Skeletal muscle tissue (tissue), 3 donors: ENCODE measurements at regions not wholly inside any gene's neighbourhood (a gene's known extent, or its start where the extent isn't known, plus 50 kb on each side); places are given as distances from the start of the nearest gene placed in this dataset.
"Not testable (repeated sequence)": the region's sequence is repeated elsewhere in the genome, so short reads cannot be mapped to it uniquely, and the experiment has no call there.

Source experiments
- H3K27ac ChIP-seq: one replicate; pipeline ENCODE4 v1.7.0; 2013; ENCODE audit warnings: mild to moderate bottlenecking, low read depth, low read length, inconsistent platforms
- H3K27me3 ChIP-seq, 3 donors: one replicate each; pipeline ENCODE4 v1.7.0; 2013; ENCODE audit warnings: low read length in 3 of 3; ENCODE audit not compliant: control insufficient read depth in 3 of 3, insufficient read depth in 3 of 3
- H3K36me3 ChIP-seq, 3 donors: one replicate each; pipeline ENCODE4 v1.7.0; 2013; ENCODE audit warnings: low read length in 3 of 3; ENCODE audit not compliant: control insufficient read depth in 3 of 3, insufficient read depth in 3 of 3
- H3K4me1 ChIP-seq, 3 donors: one replicate each; pipeline ENCODE4 v1.7.0; 2013; ENCODE audit warnings: low read length in 3 of 3, mild to moderate bottlenecking in 3 of 3; ENCODE audit not compliant: control insufficient read depth in 3 of 3, insufficient read depth in 3 of 3
- H3K4me3 ChIP-seq, 3 donors: one replicate each; pipeline ENCODE4 v1.7.0; 2013; ENCODE audit warnings: low read length in 3 of 3
- H3K9ac ChIP-seq, 3 donors: one replicate each; pipeline ENCODE4 v1.7.0; 2013; ENCODE audit warnings: low read length in 3 of 3, mild to moderate bottlenecking in 3 of 3, moderate library complexity in 2 of 3, low read depth in 1 of 3
- H3K9me3 ChIP-seq, 3 donors: one replicate each; pipeline ENCODE4 v1.7.0; 2013; ENCODE audit warnings: low read length in 3 of 3; ENCODE audit not compliant: control insufficient read depth in 3 of 3
- donor health status: Osteomylitis.

- H3K4me3 ChIP-seq = no peak overlapping the region
- no peaks in the 10 kb centered on the region for H3K36me3 ChIP-seq
- no peaks in the 10 kb centered on the region for H3K27me3 ChIP-seq
- H3K9ac ChIP-seq = no peak overlapping the region
- no peaks in the 10 kb centered on the region for H3K9me3 ChIP-seq
- no peaks in the 10 kb centered on the region for H3K4me1 ChIP-seq
- no peak overlapping the region for H3K27ac ChIP-seq
Observed at GRCh38 chr3:76267851-76268380, 482.6 kb upstream of the ZNF717 start.

- Histone ChIP-seq H3K27me3 (no peaks in the 10 kb centered on the region), H3K9me3 (peaks cover 0 to 2% (median 0%) of the 10 kb centered on the region in 3 donors), H3K36me3 (no peaks in the 10 kb centered on the region), H3K4me3 (no peak overlapping the region), H3K4me1 (no peaks in the 10 kb centered on the region), H3K9ac (no peak overlapping the region), H3K27ac (no peak overlapping the region)
Observed at GRCh38 chr3:76293856-76294255, 508.5 kb upstream of the ZNF717 start.

DNA sequence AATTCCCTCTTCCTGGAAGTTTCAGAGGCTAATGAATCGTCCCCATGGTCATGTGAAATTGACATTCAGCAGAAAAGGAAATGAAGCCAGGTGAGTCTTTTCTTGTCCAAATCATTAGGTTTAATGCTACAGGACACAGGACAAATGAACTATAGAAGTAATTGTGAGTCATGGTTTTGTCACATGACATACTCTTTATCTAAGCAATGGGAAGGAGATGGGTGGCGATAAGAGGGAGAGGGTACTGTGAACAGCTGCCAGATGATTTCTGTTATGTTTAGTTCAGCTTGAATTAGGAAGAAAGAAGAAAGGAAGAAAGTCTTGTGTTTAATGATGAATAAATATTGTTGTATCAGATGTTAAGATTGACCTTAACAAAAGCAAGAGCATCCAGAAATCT, 515.4 kb upstream of the ZNF717 start:
- H3K27ac ChIP-seq = no peak overlapping the region
- H3K27me3 ChIP-seq = no peaks in the 10 kb centered on the region
- H3K36me3 ChIP-seq = no peaks in the 10 kb centered on the region
- no peak overlapping the region for H3K9ac ChIP-seq
- H3K9me3 ChIP-seq = no peaks in the 10 kb centered on the region
- no peak overlapping the region for H3K4me3 ChIP-seq
- no peaks in the 10 kb centered on the region for H3K4me1 ChIP-seq

DNA sequence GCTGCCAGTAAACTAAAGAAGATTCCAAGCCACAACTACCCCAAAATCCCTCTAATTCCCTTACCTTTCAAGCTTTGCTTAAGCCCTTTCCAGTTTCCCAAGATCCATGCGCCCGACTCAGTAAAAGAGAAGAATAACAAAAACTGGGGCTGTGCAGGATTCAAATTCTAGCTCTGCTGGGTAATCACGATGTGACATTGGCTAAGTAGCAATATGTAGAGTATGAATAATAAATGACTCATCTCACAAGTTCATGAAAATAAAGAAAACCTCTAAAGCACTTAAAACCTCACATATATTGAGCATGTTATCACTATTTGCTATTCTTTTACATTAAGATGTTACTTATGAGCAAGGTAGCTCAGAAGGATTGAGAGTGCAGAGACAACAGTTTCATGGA, 522.2 kb upstream of the ZNF717 start:
- no peaks in the 10 kb centered on the region for H3K4me1 ChIP-seq
- no peak overlapping the region for H3K27ac ChIP-seq
- H3K27me3 ChIP-seq = no peaks in the 10 kb centered on the region
- no peak overlapping the region for H3K9ac ChIP-seq
- H3K36me3 ChIP-seq = no peaks in the 10 kb centered on the region
- no peak overlapping the region for H3K4me3 ChIP-seq
- H3K9me3 ChIP-seq = peaks cover 0 to 2% (median 0%) of the 10 kb centered on the region in 3 donors

- Histone ChIP-seq H3K4me3 (no peak overlapping the region), H3K27ac (peak overlapping the region; percentile 56), H3K27me3 (no peaks in the 10 kb centered on the region), H3K9ac (no peak overlapping the region), H3K36me3 (no peaks in the 10 kb centered on the region), H3K9me3 (peaks cover 0 to 2% (median 0%) of the 10 kb centered on the region in 3 donors), H3K4me1 (no peaks in the 10 kb centered on the region)
Observed at GRCh38 chr3:76308541-76308940, 523.2 kb upstream of the ZNF717 start.

DNA sequence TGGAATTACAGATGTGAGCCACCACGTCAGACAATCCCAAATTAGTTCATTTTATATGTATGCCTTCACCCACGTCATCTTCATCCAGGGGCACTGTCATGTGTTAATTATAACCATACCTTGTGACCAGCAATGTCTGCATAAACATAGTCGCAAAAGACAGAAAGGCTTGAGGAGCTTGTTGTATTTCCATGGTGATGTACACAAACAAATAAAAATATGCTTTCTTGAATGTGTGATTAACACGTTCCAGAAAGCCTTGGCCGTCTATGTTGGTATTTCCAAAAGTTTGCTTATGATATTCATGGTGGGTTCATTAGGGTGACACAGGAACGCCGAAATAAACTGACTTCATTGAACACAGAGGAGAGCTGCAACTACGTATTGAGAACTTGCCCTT, 524.7 kb upstream of the ZNF717 start:
- H3K9me3 ChIP-seq = peaks cover 0 to 2% (median 0%) of the 10 kb centered on the region in 3 donors
- H3K27ac ChIP-seq = peak overlapping the region; percentile 25
- H3K27me3 ChIP-seq = no peaks in the 10 kb centered on the region
- H3K4me3 ChIP-seq = peak overlapping the region in 1 of 3 donors; percentile 25
- no peaks in the 10 kb centered on the region for H3K4me1 ChIP-seq
- H3K36me3 ChIP-seq = no peaks in the 10 kb centered on the region
- no peak overlapping the region for H3K9ac ChIP-seq

- peak overlapping the region; percentile 26 for H3K27ac ChIP-seq
- peak overlapping the region in 1 of 3 donors; percentile 52 for H3K9ac ChIP-seq
Observed at GRCh38 chr3:76310667-76311066, 525.3 kb upstream of the ZNF717 start.

GRCh38 chr3:76311941-76312340, 526.6 kb upstream of the ZNF717 start:
- Histone ChIP-seq H3K27ac (peak overlapping the region; percentile 26), H3K9ac (no peak overlapping the region), H3K9me3 (peaks cover 0 to under 1% (median 0%) of the 10 kb centered on the region in 3 donors), H3K4me1 (no peaks in the 10 kb centered on the region), H3K36me3 (no peaks in the 10 kb centered on the region), H3K4me3 (peak overlapping the region in 1 of 3 donors; percentile 7), H3K27me3 (no peaks in the 10 kb centered on the region)

More at GRCh38 chr3:76310667-76311066, 525.3 kb upstream of the ZNF717 start:
- Histone ChIP-seq H3K4me1 (no peaks in the 10 kb centered on the region), H3K9me3 (peaks cover 0 to 2% (median 0%) of the 10 kb centered on the region in 3 donors), H3K36me3 (no peaks in the 10 kb centered on the region), H3K27me3 (no peaks in the 10 kb centered on the region), H3K4me3 (peak overlapping the region in 1 of 3 donors; percentile 40)

- H3K9ac ChIP-seq = not testable (repeated sequence)
Observed at GRCh38 chr3:76315906-76316305, 530.6 kb upstream of the ZNF717 start.

DNA sequence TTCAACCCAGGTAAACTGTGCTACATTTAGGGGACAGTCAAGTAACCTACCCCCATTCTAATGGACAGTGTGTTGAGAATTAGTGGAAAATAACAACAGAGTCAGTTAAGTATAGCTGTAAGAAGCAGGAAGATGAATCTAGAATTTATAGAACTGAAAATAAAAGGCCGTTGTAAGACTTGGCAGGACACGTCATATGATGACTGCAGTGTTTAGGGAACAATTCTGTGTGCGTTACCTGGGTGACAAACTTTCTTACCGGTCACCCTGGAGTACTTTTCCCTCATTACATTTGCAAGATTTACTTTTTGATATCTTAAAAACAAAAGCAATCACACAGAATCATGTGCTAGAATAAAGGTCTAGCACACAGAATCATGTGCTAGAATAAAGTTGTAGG, 536.3 kb upstream of the ZNF717 start:
- no peak overlapping the region for H3K27ac ChIP-seq
- no peaks in the 10 kb centered on the region for H3K36me3 ChIP-seq
- H3K4me1 ChIP-seq = no peaks in the 10 kb centered on the region
- no peak overlapping the region for H3K4me3 ChIP-seq
- H3K27me3 ChIP-seq = no peaks in the 10 kb centered on the region
- no peaks in the 10 kb centered on the region for H3K9me3 ChIP-seq
- H3K9ac ChIP-seq = no peak overlapping the region

More at GRCh38 chr3:76315906-76316305, 530.6 kb upstream of the ZNF717 start:
- H3K27ac ChIP-seq, H3K4me3 ChIP-seq, H3K36me3 ChIP-seq, H3K9me3 ChIP-seq, H3K4me1 ChIP-seq, H3K27me3 ChIP-seq: not testable (repeated sequence)
